ENCODE measurements at regions not wholly inside any gene's neighbourhood (a gene's known extent, or its start where the extent isn't known, plus 50 kb on each side); places are given as distances from the start of the nearest gene placed in this dataset.

DNA sequence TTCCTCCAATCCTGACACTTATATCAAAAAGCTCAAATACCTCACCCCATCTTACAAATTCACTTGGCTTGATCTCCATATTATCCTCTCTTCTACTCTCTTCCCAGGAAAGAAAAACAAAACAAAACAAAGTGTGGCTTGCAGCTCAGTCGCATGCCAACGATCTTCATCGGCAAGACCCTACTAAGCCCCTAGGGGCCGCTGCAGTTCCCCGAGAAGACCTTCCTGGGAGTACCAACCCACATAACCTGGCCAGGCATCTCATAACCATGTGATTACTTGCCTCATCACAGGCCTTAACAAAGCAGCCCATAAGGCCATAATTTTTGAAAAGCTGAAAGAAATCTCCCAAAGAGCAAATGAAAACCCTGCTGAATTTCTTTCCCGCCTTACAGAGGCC, 103.7 kb downstream of the ZNF92 start:
- TF ChIP-seq EZH2 (IDR thresholded peaks at IDR 0.05; ENCODE audit: borderline replicate concordance, low read depth, low read length): no peak
- TF ChIP-seq ZNF444 (CRISPR knock-in tag; IDR thresholded peaks at IDR 0.05): no peak
- TF ChIP-seq, protein P1, sequence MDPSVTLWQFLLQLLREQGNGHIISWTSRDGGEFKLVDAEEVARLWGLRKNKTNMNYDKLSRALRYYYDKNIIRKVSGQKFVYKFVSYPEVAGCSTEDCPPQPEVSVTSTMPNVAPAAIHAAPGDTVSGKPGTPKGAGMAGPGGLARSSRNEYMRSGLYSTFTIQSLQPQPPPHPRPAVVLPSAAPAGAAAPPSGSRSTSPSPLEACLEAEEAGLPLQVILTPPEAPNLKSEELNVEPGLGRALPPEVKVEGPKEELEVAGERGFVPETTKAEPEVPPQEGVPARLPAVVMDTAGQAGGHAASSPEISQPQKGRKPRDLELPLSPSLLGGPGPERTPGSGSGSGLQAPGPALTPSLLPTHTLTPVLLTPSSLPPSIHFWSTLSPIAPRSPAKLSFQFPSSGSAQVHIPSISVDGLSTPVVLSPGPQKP (CRISPR knock-in tag; IDR thresholded peaks at IDR 0.05): no peak
- TF ChIP-seq, protein P2, sequence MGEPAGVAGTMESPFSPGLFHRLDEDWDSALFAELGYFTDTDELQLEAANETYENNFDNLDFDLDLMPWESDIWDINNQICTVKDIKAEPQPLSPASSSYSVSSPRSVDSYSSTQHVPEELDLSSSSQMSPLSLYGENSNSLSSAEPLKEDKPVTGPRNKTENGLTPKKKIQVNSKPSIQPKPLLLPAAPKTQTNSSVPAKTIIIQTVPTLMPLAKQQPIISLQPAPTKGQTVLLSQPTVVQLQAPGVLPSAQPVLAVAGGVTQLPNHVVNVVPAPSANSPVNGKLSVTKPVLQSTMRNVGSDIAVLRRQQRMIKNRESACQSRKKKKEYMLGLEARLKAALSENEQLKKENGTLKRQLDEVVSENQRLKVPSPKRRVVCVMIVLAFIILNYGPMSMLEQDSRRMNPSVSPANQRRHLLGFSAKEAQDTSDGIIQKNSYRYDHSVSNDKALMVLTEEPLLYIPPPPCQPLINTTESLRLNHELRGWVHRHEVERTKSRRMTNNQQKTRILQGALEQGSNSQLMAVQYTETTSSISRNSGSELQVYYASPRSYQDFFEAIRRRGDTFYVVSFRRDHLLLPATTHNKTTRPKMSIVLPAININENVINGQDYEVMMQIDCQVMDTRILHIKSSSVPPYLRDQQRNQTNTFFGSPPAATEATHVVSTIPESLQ (CRISPR knock-in tag; IDR thresholded peaks at IDR 0.05): no peak
- TF ChIP-seq ZNF282 (CRISPR knock-in tag; IDR thresholded peaks at IDR 0.05): no peak
- TF ChIP-seq, protein P3, sequence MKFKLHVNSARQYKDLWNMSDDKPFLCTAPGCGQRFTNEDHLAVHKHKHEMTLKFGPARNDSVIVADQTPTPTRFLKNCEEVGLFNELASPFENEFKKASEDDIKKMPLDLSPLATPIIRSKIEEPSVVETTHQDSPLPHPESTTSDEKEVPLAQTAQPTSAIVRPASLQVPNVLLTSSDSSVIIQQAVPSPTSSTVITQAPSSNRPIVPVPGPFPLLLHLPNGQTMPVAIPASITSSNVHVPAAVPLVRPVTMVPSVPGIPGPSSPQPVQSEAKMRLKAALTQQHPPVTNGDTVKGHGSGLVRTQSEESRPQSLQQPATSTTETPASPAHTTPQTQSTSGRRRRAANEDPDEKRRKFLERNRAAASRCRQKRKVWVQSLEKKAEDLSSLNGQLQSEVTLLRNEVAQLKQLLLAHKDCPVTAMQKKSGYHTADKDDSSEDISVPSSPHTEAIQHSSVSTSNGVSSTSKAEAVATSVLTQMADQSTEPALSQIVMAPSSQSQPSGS (CRISPR knock-in tag; IDR thresholded peaks at IDR 0.05): no peak

Data from K562 (cell line).